Vagina (tissue), 2 donors: ENCODE measurements at regions not wholly inside any gene's neighbourhood (a gene's known extent, or its start where the extent isn't known, plus 50 kb on each side); places are given as distances from the start of the nearest gene placed in this dataset.

Source experiments
- POLR2A ChIP-seq, 2 donors: fragments of 450-650 bp; IDR thresholded peaks; one replicate each; pipeline ENCODE4 v1.6.1; 2017; ENCODE audit warnings: antibody characterized with exemption in 2 of 2, mild to moderate bottlenecking in 2 of 2, moderate library complexity in 2 of 2
- POLR2AphosphoS5 ChIP-seq, 2 donors: sonication (generic); formaldehyde crosslinking; IDR thresholded peaks; one replicate each; pipeline ENCODE4 v1.9.0; 2017; ENCODE audit warnings: antibody characterized with exemption in 2 of 2, mild to moderate bottlenecking in 2 of 2, low read depth in 1 of 2; ENCODE audit not compliant: insufficient read depth in 1 of 2
- TF ChIP-seq, protein P1 (sequence below), 3 experiments: fragments of 450-650 bp in 2 of 3; fragments of 200-600 bp in 1 of 3; sonication (generic) in 1 of 3; IDR thresholded peaks; one replicate each; pipeline ENCODE4 v1.5.1; 2017 to 2019; ENCODE audit warnings: antibody characterized with exemption in 3 of 3, mild to moderate bottlenecking in 2 of 3, moderate library complexity in 2 of 3

GRCh38 chr18:22564036-22564435, 146.3 kb upstream of the CTAGE1 start:
- TF ChIP-seq, protein P1, sequence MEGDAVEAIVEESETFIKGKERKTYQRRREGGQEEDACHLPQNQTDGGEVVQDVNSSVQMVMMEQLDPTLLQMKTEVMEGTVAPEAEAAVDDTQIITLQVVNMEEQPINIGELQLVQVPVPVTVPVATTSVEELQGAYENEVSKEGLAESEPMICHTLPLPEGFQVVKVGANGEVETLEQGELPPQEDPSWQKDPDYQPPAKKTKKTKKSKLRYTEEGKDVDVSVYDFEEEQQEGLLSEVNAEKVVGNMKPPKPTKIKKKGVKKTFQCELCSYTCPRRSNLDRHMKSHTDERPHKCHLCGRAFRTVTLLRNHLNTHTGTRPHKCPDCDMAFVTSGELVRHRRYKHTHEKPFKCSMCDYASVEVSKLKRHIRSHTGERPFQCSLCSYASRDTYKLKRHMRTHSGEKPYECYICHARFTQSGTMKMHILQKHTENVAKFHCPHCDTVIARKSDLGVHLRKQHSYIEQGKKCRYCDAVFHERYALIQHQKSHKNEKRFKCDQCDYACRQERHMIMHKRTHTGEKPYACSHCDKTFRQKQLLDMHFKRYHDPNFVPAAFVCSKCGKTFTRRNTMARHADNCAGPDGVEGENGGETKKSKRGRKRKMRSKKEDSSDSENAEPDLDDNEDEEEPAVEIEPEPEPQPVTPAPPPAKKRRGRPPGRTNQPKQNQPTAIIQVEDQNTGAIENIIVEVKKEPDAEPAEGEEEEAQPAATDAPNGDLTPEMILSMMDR (IDR thresholded peaks at IDR 0.05) = no peak
- TF ChIP-seq POLR2A (IDR thresholded peaks at IDR 0.05) = no peak
- no peak for TF ChIP-seq POLR2AphosphoS5 (IDR thresholded peaks at IDR 0.05; ENCODE audit: insufficient read depth in 1 of 2, low read depth in 1 of 2)
